NCI-H748 (cell line): ENCODE measurements at regions not wholly inside any gene's neighbourhood (a gene's known extent, or its start where the extent isn't known, plus 50 kb on each side); places are given as distances from the start of the nearest gene placed in this dataset.
"Not testable (repeated sequence)": the region's sequence is repeated elsewhere in the genome, so short reads cannot be mapped to it uniquely, and the experiment has no call there.

Experiments used
- DNase-seq: peaks from one replicate; lab custom pipeline; 2025; ENCODE audit not compliant: unreplicated experiment; lab: John Stamatoyannopoulos, UW

DNA sequence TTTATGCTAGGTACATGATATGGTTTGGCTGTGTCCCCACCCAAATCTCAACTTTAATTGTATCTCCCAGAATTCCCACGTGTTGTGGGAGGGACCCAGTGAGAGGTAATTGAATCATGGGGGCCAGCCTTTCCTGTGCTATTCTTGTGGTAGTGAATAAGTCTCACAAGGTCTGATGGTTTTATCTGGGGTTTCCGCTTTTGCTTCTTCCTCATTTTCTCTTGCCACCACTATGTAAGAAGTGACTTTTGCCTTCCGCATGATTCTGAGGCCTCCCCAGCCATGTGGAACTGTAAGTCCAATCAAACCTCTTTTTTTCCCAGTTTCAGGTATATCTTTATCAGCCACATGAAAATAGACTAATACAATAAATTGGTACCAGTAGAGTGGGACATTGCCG, 106.2 kb upstream of the UNC5B start:
- not testable (repeated sequence) for DNase-seq

DNA sequence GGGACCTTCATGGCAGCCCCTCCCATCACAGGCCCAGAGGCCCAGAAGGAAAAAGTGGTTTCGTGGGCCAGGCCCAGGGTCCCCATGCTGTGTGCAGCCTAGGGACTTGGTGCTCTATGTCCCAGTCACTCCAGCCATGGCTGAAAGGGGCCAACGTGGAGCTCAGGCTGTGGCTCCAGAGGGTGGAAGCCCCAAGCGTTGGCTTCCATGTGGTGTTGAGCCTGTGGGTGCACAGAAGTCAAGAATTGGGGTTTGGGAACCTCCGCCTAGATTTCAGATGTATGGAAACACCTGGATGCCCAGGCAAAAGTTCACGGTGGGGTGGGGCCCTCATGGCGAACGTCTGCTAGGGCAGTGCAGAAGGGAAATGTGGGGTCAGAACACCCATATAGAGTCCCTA, 105.3 kb upstream of the UNC5B start:
- not testable (repeated sequence) for DNase-seq

DNA sequence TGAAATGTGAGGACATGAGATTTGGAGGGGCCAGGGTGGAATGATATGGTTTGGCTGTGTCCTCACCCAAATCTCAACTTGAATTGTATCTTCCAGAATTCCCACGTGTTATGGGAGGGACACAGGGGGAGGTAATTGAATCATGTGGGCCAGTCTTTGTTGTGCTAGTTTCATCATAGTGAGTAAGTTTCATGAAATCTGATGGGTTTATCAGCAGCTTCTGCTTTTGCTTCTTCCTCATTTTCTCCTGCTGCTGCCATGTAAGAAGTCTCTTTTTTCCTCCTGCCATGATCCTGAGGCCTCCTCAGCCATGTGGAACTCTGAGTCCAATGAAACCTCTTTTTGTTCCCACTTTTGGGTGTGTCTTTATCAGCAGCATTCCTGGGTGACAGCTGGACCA, 104.3 kb upstream of the UNC5B start:
- DNase-seq = not testable (repeated sequence)

DNA sequence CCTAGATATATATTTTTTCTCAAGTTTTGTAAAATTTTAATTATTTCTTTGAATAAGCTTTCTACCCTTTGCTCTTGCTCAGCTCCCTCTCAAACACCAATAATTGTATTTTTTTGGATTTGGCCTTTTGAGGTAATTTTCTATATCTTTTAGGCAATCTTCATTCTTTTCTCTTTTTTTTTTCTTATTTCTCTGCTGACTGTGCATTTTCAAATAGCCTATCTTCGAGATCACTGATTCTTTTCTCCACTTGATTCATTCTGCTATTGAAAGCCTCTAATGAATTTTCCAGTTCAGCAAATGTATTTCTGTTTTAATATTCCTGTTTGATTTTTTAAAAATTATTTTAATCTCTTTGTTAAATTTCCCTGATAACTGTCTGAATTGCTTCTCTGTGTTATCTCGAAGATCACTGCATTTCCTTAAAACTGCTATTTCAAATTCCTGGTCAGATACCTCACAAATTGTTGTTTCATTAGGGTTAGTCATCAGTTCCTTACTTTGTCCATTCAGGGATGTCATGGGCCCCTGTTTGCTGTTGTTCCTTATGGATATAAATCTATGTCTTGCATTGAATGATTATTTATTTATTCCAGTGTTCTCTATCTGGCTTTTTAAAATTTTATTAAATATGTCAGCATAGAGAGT, 100.1 kb upstream of the UNC5B start:
- DNase-seq = no peak

DNA sequence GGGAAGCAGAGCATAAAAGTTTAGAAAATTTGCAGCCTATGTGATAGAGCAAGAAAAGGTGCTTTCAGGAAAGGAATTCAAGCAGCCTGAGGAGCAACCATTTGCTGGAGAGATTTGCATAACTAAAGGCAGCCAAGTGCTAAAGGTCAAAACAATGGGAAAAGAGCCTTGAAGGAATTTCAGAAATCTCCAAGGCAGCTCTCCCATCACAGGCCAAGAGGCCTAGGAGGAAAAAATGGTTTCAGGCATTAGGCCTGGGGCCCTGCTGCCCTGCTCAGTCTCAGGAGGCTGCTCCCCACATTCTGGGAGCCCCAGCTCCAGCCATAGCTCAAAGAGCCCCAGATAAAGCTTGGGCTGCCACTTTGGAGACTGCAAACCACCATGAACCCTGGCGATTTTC, 95.9 kb upstream of the UNC5B start:
- DNase-seq = no peak

DNA sequence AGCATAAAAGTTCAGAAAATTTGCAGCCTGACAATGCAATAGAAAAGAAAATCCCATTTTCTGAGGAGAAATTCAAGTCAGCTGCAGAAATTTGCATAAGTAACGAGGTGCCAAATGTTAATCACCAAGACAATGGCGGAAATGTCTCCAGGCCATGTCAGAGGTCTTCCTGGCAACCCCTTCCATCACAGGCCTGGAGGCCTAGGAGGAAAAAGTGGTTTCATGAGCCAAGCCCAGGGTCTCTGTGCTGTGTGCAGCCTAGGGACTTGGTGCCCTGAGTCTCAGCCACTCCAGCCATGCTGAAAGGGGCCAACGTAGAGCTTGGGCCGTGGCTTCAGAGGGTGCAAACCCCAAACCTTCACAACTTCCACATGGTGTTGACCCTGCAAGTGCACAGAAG, 94.8 kb upstream of the UNC5B start:
- not testable (repeated sequence) for DNase-seq

DNA sequence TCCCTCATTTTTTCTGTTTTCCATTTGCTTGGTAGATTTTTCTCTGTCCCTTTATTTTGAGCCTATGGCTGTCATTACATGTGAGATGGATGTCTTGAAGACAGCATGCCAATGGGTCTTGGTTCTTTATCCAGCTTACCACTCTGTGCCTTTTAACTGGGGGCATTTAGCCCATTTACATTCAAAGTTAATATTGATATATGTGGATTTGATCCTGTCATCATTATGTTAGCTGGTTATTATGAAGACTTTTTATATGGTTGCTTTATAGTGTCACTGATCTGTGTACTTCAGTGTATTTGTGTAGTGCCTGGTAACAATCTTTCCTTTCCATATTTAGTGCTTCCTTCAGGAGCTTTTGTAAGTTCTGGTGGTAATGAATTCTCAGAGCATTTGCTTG, 89.3 kb upstream of the UNC5B start:
- no peak for DNase-seq

DNA sequence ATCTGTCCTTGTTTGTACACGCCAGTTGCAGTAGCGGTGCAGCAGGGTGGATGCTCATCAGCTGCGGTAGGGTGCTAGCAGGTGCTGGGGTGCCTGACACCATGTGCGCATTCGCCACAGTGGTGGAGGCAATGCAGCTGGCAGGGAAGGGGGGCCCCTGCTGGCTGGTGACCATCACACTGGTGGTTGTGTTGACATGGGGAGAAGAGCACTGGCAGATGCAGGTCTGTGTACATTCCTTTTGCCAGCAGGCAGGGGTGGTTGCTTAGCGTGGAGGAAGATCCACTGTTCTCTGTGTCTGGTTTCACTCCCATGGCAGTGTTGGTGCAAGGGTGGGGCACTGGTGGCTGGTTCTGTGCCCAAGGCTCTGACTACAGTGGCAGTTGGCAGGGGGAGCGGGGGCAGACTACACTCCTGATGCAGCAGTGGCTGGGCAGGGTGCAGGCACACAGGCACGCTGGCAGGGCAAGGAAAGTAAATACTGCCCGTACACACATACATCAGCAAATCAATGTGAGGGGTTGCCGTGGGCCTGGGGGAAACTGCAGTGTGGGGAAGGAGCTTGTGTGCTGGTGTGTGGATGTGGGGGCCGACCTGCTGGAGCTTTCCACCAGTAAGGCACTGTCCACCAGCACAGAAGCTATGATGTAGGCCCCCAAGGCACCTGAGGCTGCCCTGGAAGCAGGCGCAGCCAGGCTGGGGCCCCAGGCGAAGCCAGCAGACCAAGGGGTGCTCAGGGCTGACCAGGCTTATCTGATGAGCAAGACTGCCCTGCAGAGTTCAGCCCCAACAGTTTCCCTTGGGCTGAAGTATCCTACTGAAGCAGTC, 87.2 kb upstream of the UNC5B start:
- peak; percentile 3 for DNase-seq

DNA sequence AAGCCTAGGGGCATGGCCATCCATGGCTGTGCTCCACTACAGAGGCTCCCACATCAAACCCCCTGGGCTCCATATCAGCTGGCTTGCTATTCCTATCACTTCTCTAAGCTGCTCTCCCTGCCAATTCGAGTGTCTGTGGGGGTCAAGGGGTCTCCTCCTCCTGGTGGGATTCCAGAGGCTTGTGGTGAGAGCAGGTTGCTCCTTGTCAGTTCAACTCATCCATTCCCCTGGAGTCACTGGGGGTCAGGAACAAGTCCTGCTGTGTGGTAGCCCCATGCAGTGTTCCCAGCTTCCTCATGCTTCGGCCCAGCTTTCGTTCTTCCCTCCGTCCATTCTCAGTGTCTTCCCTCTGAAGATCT, 86.6 kb upstream of the UNC5B start:
- no peak for DNase-seq

DNA sequence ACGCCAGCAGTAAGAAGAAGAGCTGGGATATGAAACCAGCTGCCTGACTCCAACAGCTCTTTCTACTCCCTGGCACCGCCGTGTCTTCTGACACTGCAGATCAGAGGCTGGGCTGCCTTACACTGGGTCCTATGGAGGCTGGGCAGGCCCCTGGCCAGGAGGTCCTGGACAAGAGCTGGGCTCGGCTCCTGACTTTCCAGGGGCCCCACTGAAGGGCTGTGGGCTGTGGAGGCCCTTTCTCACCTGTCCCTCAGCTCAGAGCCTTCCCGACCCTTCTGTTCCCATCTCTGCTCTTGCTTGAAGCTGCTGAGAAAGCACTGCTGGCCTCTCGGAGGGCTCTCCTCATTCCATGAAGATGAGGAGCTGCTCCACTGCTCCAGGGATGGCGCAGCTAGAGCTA, 85.9 kb upstream of the UNC5B start:
- DNase-seq = no peak

DNA sequence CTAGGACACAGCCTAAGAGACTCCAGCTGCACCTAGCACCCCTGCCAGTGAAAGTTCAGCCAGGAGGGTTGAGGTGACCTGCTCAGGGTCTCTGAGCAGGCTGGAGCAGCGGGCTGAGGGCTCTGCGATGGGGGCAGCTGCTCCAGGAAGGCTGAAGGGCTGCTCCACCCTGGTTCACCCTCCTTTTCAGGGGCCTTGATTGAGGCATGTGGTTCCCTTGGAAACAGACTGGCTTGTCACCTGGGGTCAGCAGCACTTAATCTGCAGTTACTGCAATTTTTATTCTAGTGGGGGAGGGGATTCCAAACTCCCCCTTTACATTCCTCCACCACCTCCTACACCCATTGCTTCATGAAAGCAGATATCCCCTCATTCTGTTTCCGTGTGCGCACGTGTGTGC, 85.3 kb upstream of the UNC5B start:
- DNase-seq = peak; percentile 53

DNA sequence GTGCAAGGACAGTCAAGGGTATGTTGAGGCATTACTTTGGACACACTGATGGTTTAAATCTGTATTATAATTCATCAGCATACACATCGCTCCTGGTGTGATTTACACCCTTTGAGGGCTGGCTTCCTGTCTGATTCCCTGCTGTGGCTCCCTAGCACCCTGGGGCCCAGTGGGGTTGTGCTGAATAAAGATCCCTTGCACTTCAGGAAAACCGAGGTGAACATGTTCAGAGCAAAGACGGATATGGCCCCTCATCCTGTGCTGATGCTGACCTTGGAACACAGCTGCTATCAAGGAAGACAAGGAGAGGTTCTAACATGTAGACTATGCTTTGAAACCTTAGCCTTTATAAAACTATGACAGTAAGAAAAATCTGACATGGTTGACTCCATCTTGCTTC, 84.6 kb upstream of the UNC5B start:
- DNase-seq = no peak

DNA sequence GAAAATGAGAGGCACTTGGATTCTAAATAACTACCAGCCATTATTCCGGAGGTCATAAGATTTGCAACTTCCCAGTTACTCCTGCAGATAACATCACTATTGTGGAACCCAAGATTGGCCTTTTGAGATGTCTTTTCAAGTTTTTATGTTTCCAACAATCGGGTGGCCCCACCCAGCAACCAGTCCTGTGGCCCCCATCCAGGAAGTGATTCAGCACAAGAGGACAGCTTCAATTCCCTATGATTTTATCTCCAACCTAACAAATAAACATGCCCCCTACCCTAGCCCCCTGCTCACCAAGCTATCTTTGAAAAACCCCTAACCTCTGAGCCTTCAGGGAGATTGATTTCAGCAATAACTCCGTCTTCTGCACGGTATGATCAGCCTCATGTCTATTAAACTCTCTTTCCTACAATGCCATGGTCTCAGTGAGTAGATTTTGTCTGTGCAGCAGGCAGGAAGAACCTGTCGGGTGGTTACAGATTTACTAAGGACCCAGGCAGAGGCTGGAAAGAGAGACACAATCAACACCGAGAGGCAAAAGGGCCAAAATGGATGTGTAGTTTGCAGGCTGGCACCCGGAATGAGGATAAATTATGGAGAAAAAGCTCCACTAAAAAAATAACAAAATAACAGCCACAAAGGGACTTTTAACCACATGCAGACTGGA, 83.9 kb upstream of the UNC5B start:
- no peak for DNase-seq

DNA sequence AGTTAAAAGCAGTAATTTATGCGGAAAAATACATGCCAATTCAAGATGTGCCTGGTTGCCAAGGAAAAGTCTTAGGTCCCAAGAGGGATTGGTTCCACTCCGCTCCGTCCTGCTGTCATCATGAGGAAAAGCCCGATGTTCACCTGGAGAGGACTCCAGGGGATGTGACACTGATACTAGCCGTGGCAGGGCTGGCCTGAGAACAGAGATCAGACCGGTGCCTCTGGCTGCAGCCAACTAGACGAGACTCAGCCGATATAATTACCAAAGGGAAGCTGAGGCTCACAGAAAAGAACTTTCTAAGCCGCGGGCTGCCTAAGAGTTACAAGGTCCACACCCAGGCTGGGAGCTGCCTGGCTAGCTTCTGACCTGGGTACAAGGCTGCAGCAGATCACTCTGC, 81.3 kb upstream of the UNC5B start:
- no peak for DNase-seq

DNA sequence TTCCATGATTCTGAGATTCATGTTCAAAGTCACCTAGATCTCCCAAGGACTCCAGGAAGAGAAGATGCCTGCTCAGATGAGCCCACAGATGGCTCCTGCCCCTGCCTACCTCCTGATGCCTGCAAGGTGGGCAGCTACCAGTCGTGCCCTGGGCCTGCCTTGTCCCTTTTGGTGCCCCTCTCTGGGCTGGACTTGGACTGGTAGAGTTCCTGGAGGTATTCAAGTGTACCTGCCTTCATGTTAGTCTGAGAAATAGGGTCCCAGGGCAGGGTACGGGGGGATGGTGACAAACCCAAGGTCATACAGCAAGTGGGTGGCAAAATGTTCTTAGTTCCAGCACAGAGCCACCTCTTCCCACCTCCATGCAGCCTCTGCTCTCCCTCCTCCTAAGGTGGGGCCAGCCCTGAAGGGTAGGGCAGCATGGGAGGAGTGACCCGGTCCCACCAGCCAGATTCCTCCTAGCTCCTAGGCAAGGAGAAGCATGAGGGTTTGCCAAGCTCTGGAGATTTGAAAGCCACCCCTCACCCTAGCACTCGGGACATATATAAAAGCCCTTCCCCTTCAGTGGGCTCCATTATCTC, 80.8 kb upstream of the UNC5B start:
- no peak for DNase-seq

DNA sequence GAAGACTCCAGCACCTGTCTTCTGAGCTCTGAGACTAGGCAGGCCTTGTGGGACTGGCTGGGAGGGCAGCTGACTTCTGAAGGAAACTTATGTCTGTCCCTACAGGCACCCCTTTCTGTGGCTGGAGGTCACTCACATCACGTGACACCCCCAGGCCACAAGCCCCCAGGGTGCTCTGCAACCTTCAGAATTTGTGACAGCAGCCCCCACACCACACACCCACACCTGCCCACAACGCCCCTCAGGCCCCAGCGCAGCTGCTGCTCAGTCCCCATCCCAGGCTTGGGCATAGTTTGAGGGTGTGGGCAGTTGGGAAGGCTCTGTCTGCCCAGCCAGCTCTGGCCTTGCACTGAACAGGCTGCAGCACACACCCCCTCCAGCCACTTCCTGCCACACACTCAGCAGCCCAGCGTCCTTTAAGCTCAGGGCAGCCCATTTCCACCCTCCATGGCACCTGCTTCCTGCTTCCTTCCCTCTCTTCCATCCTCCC, 80.0 kb upstream of the UNC5B start:
- no peak for DNase-seq

DNA sequence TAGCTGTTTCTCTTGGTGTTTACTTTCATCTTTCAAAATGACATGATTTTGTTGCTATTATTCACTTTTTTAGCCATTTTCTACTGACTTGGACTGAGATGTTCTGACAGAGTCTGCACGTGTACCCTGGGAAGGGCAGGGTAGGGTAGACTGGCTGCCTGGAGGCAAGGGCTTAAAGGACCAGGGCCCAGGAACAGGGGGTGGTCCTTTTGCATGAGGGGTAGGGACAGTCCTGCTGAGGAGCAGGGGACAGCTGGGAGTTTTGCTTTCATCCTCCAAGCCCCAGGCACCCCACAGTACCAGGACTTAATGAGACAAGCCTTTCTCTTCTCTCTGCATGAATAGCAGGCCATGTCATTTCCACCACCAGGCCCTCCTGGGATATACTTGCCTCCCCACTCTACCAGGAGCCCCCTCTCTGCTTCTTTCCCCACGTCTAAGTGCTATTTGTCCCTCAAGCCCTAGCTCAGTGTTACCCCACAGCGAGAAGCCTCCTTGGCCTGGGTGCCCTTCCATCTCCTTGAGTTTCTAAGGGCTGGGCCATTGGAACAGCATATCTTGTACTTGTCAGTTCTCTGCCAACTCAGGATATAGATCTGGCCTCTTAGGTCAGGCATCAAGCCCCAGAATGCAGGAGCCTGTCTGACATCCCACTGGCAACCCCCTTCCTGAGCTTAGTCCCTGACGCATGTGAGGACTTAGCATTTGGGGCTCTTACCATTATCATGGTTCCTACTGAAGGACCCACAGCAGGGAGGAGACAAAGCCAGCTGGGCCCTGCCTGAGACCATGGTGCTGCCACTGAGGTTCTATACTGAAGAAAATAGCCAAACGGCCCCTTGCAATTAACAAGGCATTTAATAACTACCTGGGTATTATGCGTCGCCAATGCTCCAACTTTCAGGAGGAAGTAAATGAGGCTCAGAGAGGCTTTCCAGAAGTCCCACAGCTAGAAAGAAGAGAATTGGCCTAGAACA, 78.4 kb upstream of the UNC5B start:
- DNase-seq = no peak

DNA sequence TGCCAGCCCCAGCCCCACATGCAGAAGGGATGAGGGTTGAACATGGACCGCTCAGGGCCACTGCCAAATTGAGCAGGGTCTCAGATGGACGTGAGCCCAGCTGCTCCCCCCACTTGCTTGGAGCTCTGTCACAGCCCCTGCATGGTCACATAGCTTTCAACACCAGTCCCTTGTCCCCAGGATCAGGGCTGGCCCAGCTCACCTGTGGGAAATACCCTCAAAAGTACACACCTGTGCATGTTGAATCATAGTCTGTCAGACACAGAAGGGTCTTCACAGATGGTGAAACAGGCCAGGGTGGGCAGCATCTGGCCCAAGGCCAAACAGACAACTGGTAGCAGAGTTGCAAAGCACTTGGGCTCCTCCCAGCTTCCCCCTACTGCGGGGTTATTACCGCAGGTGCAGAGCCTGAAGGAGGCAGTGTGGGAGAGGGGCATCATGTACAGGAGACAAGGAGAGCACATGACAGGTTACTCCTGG, 77.6 kb upstream of the UNC5B start:
- peak; percentile 10 for DNase-seq

DNA sequence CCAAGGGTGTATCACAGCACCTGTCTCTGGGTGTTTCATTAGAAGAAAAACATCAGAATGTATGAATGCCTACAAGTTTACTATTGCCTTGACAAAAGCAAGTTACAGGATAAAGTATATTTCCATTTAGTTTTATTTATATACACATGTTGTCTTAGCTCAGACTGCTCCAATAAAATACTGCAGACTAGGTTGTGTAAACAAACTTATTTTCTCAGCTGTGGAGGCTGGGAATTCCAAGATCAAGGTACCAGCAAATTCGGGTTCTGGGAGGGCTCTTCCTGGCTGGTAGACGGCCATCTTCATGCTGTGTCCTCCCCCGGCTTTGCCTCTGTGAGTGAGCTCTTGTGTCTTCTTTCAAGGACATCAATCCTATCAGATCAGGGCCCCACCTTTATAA, 77.1 kb upstream of the UNC5B start:
- no peak for DNase-seq

DNA sequence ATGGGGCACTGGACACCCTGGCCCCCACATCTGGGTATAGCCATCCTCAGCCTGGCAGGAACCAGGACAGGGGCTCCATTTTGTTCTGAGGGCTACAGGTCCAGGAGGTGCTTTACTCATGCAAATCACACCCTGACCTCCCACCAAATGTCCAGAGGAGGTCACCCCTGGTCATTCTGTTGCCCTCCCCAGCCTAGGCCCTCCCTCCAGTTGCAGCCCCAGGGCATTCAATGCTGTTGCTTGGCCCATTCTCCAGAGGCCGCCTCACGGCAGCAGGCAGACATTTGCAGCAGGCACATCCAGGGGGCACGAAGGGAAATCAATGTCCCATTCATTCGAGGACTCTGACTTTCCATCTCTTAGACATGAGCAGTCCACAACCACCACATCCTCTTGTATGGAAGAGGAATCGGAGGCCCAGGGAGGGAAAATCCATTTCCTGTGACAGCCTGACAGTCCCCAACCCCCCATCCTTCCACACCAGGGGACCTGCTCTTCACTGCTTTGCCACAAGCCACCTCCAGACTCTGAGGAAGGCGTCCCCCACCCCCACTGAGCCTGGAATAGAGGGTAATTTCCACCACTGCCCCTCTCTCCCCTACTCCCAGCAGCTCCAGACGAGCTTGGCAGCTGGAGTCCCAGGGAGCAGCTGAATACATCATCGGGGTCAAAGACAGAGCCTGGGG, 76.2 kb upstream of the UNC5B start:
- DNase-seq = no peak
